Stimulated activated CD8-positive, alpha-beta memory T cell treated with anti-CD3 and anti-CD28 coated beads, Interleukin-4, amount 100 ng/mL, for 4 hours (primary cell): ENCODE measurements at regions not wholly inside any gene's neighbourhood (a gene's known extent, or its start where the extent isn't known, plus 50 kb on each side); places are given as distances from the start of the nearest gene placed in this dataset.
A peak's percentile ranks its signal among the peaks of the same experiment; 100 is the strongest.

Experiments
- DNase-seq, 2 donors: peaks; one replicate each; pipeline ENCODE4 v3.0.0-alpha.2; 2020; ENCODE audit warnings: low read depth in 2 of 2, low spot score in 1 of 2

GRCh38 chr5:88144219-88145001, 124.2 kb downstream of the TMEM161B start:
- DNase-seq: no peak

GRCh38 chr5:88143693-88144218, 124.9 kb downstream of the TMEM161B start:
- DNase-seq: no peak

- no peak for DNase-seq
Observed at GRCh38 chr5:88142886-88143692, 125.6 kb downstream of the TMEM161B start.

- DNase-seq: no peak
Observed at GRCh38 chr5:88142636-88142885, 126.1 kb downstream of the TMEM161B start.

GRCh38 chr5:88140856-88141752, 127.5 kb downstream of the TMEM161B start:
- DNase-seq: peak; percentile 65 to 73

- DNase-seq: no peak
Observed at GRCh38 chr5:88140396-88140855, 128.2 kb downstream of the TMEM161B start.

GRCh38 chr5:88130211-88130815, 138.3 kb downstream of the TMEM161B start:
- no peak for DNase-seq

GRCh38 chr5:88128813-88129212, 139.8 kb downstream of the TMEM161B start:
- no peak for DNase-seq

GRCh38 chr5:88119535-88120125, 149.0 kb downstream of the TMEM161B start:
- DNase-seq: no peak

- DNase-seq: no peak
Observed at GRCh38 chr5:88118179-88118578, 150.5 kb downstream of the TMEM161B start.

- no peak for DNase-seq
Observed at GRCh38 chr5:88117546-88117945, 151.1 kb downstream of the TMEM161B start.

- no peak for DNase-seq
Observed at GRCh38 chr5:88116396-88116795, 152.2 kb downstream of the TMEM161B start.

- DNase-seq: no peak
Observed at GRCh38 chr5:88115211-88115610, 153.4 kb downstream of the TMEM161B start.

- DNase-seq: no peak
Observed at GRCh38 chr5:88113429-88113828, 155.2 kb downstream of the TMEM161B start.

- no peak for DNase-seq
Observed at GRCh38 chr5:88109818-88110217, 158.8 kb downstream of the TMEM161B start.

- DNase-seq: no peak
Observed at GRCh38 chr5:88108490-88109279, 160.0 kb downstream of the TMEM161B start.

GRCh38 chr5:88094906-88095496, 173.6 kb downstream of the TMEM161B start:
- no peak for DNase-seq

GRCh38 chr5:88094403-88094802, 174.2 kb downstream of the TMEM161B start:
- no peak for DNase-seq

GRCh38 chr5:88093765-88094164, 174.9 kb downstream of the TMEM161B start:
- DNase-seq: no peak
